Chondrocyte (in vitro differentiated cells): ENCODE measurements at regions not wholly inside any gene's neighbourhood (a gene's known extent, or its start where the extent isn't known, plus 50 kb on each side); places are given as distances from the start of the nearest gene placed in this dataset.

Source experiments
- DNase-seq: peaks from one replicate; pipeline ENCODE4 v3.0.0; 2021; ENCODE audit warnings: mixed read lengths, low spot score
- H3K27ac Mint-ChIP-seq: one replicate; pipeline ENCODE4 v1.8.0; 2021; ENCODE audit warnings: mild to moderate bottlenecking, moderate library complexity, mixed read lengths; ENCODE audit not compliant: unreplicated experiment
- H3K27me3 Mint-ChIP-seq: 2 replicates; pipeline ENCODE4 v1.8.0; 2021; ENCODE audit warnings: low read depth, mixed read lengths
- H3K36me3 Mint-ChIP-seq: 2 replicates; pipeline ENCODE4 v1.8.0; 2021; ENCODE audit warnings: low read depth, mixed read lengths
- H3K4me1 Mint-ChIP-seq: 2 replicates; pipeline ENCODE4 v1.8.0; 2021; ENCODE audit warnings: low read depth, mild to moderate bottlenecking, mixed read lengths
- H3K4me3 Mint-ChIP-seq: one replicate; pipeline ENCODE4 v1.8.0; 2021; ENCODE audit warnings: mild to moderate bottlenecking, moderate library complexity, mixed read lengths; ENCODE audit not compliant: unreplicated experiment
- H3K9me3 Mint-ChIP-seq: 2 replicates; pipeline ENCODE4 v1.8.0; 2021; ENCODE audit warnings: low read depth, mixed read lengths
- CTCF ChIP-seq: fragments of 200-600 bp; sonication (generic); IDR thresholded peaks from 2 replicates; pipeline ENCODE4 v1.5.0; 2021; ENCODE audit warnings: antibody characterized with exemption, mild to moderate bottlenecking, moderate library complexity

- peaks cover 19% of the 10 kb centered on the region for H3K27me3 Mint-ChIP-seq
- no peak overlapping the region for H3K27ac Mint-ChIP-seq
- H3K9me3 Mint-ChIP-seq, result no peaks in the 10 kb centered on the region
- DNase-seq, result no peak
- peak; percentile 46 for TF ChIP-seq CTCF
- no peak overlapping the region for H3K4me3 Mint-ChIP-seq
- peaks cover 6% of the 10 kb centered on the region for H3K4me1 Mint-ChIP-seq
- no peaks in the 10 kb centered on the region for H3K36me3 Mint-ChIP-seq
Measured at GRCh38 chr1:239914751-239915231, 176.9 kb upstream of the FMN2 start.

GRCh38 chr1:239918634-239919033, 173.0 kb upstream of the FMN2 start:
- Mint-ChIP-seq H3K4me1 (peaks cover 6% of the 10 kb centered on the region), H3K4me3 (no peak overlapping the region), H3K27ac (no peak overlapping the region), H3K27me3 (peaks cover 17% of the 10 kb centered on the region), H3K9me3 (peaks cover 4% of the 10 kb centered on the region), H3K36me3 (peaks cover 2% of the 10 kb centered on the region)
- no peak for DNase-seq
- no peak for TF ChIP-seq CTCF

GRCh38 chr1:239920214-239920613, 171.5 kb upstream of the FMN2 start:
- Mint-ChIP-seq H3K9me3 (peaks cover 4% of the 10 kb centered on the region), H3K27ac (no peak overlapping the region), H3K36me3 (peaks cover 2% of the 10 kb centered on the region), H3K4me3 (no peak overlapping the region), H3K4me1 (no peaks in the 10 kb centered on the region), H3K27me3 (peaks cover 17% of the 10 kb centered on the region)
- DNase-seq, result no peak
- TF ChIP-seq CTCF, result no peak

- TF ChIP-seq CTCF, result no peak
- no peak overlapping the region for H3K27ac Mint-ChIP-seq
- peaks cover 13% of the 10 kb centered on the region for H3K27me3 Mint-ChIP-seq
- no peaks in the 10 kb centered on the region for H3K4me1 Mint-ChIP-seq
- DNase-seq, result no peak
- H3K36me3 Mint-ChIP-seq, result peaks cover 2% of the 10 kb centered on the region
- H3K4me3 Mint-ChIP-seq, result no peak overlapping the region
- peaks cover 4% of the 10 kb centered on the region for H3K9me3 Mint-ChIP-seq
Measured at GRCh38 chr1:239922778-239923522, 168.7 kb upstream of the FMN2 start.

- Mint-ChIP-seq H3K36me3 (peaks cover 2% of the 10 kb centered on the region), H3K9me3 (peaks cover 4% of the 10 kb centered on the region)
Measured at GRCh38 chr1:239924741-239925350, 166.8 kb upstream of the FMN2 start.

More at GRCh38 chr1:239924741-239925350, 166.8 kb upstream of the FMN2 start:
- Mint-ChIP-seq H3K4me3 (no peak overlapping the region), H3K4me1 (peaks cover 7% of the 10 kb centered on the region), H3K27ac (no peak overlapping the region), H3K27me3 (peaks cover 7% of the 10 kb centered on the region)
- TF ChIP-seq CTCF, result no peak
- no peak for DNase-seq
